ENCODE measurements at regions not wholly inside any gene's neighbourhood (a gene's known extent, or its start where the extent isn't known, plus 50 kb on each side); places are given as distances from the start of the nearest gene placed in this dataset.
"Not testable (repeated sequence)": the region's sequence is repeated elsewhere in the genome, so short reads cannot be mapped to it uniquely, and the experiment has no call there.

DNA sequence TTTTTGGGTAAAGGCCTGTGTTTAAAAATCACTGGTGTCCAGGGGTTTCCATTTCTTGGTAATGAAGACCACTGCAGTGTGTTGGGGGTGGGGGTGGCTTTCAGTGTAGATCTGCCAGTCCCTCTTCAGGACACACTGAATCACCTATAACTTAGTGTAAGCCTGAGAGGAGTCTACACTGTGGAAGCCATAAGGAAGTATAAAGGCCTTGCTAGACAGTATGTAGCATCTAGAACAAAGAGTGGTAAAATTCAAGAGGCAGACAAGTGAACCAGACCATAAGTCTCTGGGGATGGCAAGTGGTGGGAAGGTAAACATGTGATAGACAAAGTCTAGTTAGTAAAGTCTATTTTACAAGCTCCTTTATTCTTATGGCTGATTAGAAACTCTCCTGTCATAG lies 191.8 kb downstream of the CCNG2 start:
- Mint-ChIP-seq H3K36me3 (ENCODE audit: low read depth) (no peaks in the 10 kb centered on the region), H3K27me3 (peaks cover 16% of the 10 kb centered on the region), H3K9me3 (ENCODE audit: low read depth) (no peaks in the 10 kb centered on the region), H3K4me1 (no peaks in the 10 kb centered on the region), H3K27ac (no peak overlapping the region), H3K4me3 (no peak overlapping the region)
- CTCF ChIA-PET: interaction anchor here (1.4 kb wide), 1 partner anchor 11 kb away, joined by 5 read pairs; no protein-coding TSS in a partner anchor
- no peak for ATAC-seq
- no peak for DNase-seq
- intact Hi-C loops (cut with DNase I, micrococcal nuclease): no loop called here
- POLR2A ChIA-PET: no interaction called here

DNA sequence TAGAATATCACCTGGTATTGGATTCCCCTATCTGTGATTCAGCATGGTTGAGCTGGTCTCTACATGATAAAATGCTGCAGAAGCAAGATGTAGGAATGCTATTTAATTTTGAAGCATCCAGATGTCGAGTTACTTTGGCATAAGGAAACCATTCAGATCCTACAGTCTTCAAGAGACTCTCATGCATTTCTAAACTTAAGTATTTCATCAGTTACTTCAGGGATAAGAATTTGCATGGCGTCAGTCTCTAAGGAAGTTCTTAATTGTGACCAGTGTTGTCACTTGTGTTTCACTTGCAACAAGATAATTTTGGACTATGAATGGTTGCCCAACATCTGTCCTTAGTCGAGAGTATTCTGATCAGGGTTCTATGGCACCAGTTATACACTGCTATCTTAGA lies 192.4 kb downstream of the CCNG2 start:
- no peaks in the 10 kb centered on the region for H3K9me3 Mint-ChIP-seq (ENCODE audit: low read depth)
- intact Hi-C loops (cut with DNase I, micrococcal nuclease): no loop called here
- ChIA-PET CTCF (interaction anchor here (1.4 kb wide), 1 partner anchor 10 kb away, joined by 5 read pairs; no protein-coding TSS in a partner anchor), POLR2A (no interaction called here)
- peaks cover 13% of the 10 kb centered on the region for H3K27me3 Mint-ChIP-seq
- DNase-seq (no peak), ATAC-seq (no peak)
- H3K4me1 Mint-ChIP-seq: no peaks in the 10 kb centered on the region
- no peak overlapping the region for H3K27ac Mint-ChIP-seq
- H3K4me3 Mint-ChIP-seq: no peak overlapping the region
- H3K36me3 Mint-ChIP-seq (ENCODE audit: low read depth): no peaks in the 10 kb centered on the region

DNA sequence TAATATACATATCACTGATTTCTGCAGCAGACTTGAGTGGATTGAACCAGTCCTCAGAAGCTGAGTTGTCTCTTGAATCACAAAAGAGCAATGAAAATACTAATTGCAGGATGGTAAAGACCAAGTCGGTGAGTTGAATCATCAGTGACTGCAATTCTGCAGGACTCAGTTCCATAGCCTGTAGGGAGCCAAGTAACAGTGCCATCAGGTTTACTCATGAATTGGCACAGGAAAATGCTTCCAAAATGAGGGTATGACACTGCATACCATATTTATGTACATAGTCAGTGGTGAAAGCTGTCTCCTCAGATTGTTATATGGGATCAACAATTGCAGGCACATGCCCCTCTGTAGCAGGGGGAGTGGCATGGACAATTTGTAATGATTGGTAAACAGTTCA lies 192.8 kb downstream of the CCNG2 start:
- Mint-ChIP-seq H3K27me3 (peaks cover 13% of the 10 kb centered on the region), H3K9me3 (ENCODE audit: low read depth) (no peaks in the 10 kb centered on the region), H3K27ac (no peak overlapping the region), H3K4me1 (no peaks in the 10 kb centered on the region), H3K4me3 (no peak overlapping the region), H3K36me3 (ENCODE audit: low read depth) (no peaks in the 10 kb centered on the region)
- POLR2A ChIA-PET: no interaction called here
- intact Hi-C loops (cut with DNase I, micrococcal nuclease): no loop called here
- ATAC-seq: no peak
- CTCF ChIA-PET: interaction anchor here (0.7 kb wide), 1 partner anchor 114 kb away, joined by 3 read pairs; no protein-coding TSS in a partner anchor
- no peak for DNase-seq

DNA sequence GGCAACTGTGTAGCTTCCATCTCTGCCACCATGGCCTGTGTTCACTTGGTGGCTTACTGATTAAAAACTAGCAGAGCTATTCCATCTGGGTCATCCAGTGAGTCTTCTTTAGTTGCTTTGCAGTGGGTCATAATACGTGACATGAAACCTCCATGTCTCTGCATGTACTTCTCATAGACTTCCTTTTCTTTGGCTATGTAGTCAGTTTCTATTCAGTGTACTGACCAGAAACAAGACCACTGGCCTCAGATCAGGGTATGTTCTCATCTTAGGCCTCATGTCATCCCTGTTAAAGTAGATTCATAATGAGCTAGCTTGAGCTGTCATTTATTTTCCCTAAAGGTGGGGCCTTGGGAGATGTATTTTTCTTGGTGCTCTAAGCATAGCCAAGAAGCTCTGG lies 195.2 kb downstream of the CCNG2 start:
- POLR2A ChIA-PET: no interaction called here
- H3K27ac Mint-ChIP-seq: no peak overlapping the region
- H3K4me1 Mint-ChIP-seq: no peaks in the 10 kb centered on the region
- H3K4me3 Mint-ChIP-seq: no peak overlapping the region
- DNase-seq: no peak
- no peaks in the 10 kb centered on the region for H3K27me3 Mint-ChIP-seq
- intact Hi-C loops (cut with DNase I, micrococcal nuclease): no loop called here
- CTCF ChIA-PET: interaction anchor here (0.6 to 3.0 kb wide), 7 partner anchors 11 to 115 kb away, joined by 3 to 13 read pairs (median 3); no protein-coding TSS in a partner anchor
- H3K9me3 Mint-ChIP-seq (ENCODE audit: low read depth): no peaks in the 10 kb centered on the region
- no peak for ATAC-seq
- no peaks in the 10 kb centered on the region for H3K36me3 Mint-ChIP-seq (ENCODE audit: low read depth)

DNA sequence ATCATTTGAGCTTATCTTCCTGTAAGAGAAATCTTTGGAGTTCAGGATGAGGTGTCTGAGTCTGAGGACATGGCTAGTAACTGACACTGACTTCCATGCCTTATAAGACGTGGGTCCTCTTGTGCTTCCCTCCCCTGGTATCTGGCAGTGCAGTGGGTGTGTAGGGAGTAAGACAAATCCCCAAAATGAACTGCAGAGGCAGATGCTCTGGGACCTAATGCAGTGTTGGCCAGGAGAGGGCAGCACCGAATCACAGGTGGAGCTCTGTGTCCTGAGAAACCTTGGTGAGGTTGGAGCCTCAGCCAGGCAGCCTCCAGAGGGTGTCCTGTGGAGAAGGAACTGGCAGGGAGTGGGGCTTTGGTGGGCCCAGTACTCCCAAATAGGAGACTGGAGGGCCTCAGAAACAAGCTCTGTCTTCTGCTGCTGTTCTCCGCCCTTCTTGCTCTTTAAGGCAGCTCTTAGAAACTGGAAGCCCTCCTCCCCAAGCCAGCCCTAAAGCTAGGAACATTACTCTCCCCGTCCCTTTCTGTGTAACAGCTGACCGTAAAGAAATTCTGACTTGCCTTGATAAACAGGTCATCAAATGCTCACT lies 196.8 kb downstream of the CCNG2 start:
- DNase-seq; H3K4me3 Mint-ChIP-seq; intact Hi-C loops (cut with DNase I, micrococcal nuclease); H3K27ac Mint-ChIP-seq; H3K27me3 Mint-ChIP-seq; H3K9me3 Mint-ChIP-seq (ENCODE audit: low read depth); POLR2A ChIA-PET; H3K36me3 Mint-ChIP-seq (ENCODE audit: low read depth); H3K4me1 Mint-ChIP-seq: not testable (repeated sequence)
- peak; percentile 68 for ATAC-seq
- CTCF ChIA-PET: interaction anchor here (0.6 to 3.0 kb wide), 8 partner anchors 9 to 1071 kb away, joined by 3 to 13 read pairs (median 3); no protein-coding TSS in a partner anchor

DNA sequence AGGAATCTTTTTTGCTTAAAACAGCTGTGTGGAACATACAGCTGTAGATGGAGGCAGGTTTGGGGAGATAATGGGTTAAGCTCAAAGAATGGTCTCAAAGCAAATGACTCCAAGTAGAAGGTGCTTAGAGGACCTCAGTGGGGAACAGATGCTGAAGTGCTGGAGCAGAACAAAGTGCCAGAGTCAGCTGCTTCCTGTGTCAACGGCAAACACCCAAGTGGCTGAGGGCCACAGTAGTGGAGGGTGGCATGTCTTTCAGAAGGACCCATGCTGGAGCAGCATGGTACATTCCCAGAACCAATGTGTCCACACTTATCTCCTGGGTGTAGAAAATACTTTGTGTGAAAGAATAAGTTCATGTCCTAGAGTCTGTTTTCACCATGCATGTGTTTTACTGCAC lies 197.5 kb downstream of the CCNG2 start:
- no peaks in the 10 kb centered on the region for H3K4me1 Mint-ChIP-seq
- no peak for DNase-seq
- no peak overlapping the region for H3K4me3 Mint-ChIP-seq
- POLR2A ChIA-PET: no interaction called here
- no peak for ATAC-seq
- no peaks in the 10 kb centered on the region for H3K9me3 Mint-ChIP-seq (ENCODE audit: low read depth)
- CTCF ChIA-PET: interaction anchor here (0.6 to 3.0 kb wide), 3 partner anchors 8 to 1070 kb away, joined by 3 to 13 read pairs (median 3); no protein-coding TSS in a partner anchor
- H3K27me3 Mint-ChIP-seq: no peaks in the 10 kb centered on the region
- H3K27ac Mint-ChIP-seq: no peak overlapping the region
- intact Hi-C loops (cut with DNase I, micrococcal nuclease): no loop called here
- no peaks in the 10 kb centered on the region for H3K36me3 Mint-ChIP-seq (ENCODE audit: low read depth)

DNA sequence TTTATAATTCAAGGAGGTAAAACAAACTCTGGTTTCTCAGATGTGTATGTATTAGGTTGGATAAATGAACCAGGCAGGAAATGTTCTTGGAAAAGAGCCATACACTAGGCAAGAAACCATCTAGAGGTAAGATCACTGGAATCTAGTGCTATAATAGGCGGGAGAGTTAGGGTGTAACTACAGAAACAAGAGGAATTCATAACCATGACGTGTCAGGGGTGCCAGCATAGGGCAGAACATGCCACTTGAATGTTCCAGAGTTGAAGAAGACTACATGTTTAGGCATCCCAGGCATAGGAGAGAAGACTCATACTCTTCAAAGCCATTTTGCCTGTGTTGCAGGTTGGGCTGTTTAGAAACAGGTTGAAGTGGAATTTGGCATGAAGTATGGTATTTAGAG lies 198.7 kb downstream of the CCNG2 start:
- DNase-seq (no peak), ATAC-seq (no peak)
- ChIA-PET CTCF (interaction anchor here (1.0 kb wide), 2 partner anchors 116 to 117 kb away, joined by 3 to 5 read pairs; no protein-coding TSS in a partner anchor), POLR2A (no interaction called here)
- no peak overlapping the region for H3K27ac Mint-ChIP-seq
- H3K9me3 Mint-ChIP-seq (ENCODE audit: low read depth): no peaks in the 10 kb centered on the region
- no peaks in the 10 kb centered on the region for H3K27me3 Mint-ChIP-seq
- intact Hi-C loops (cut with DNase I, micrococcal nuclease): loop anchor here in 1 of 2 experiments (5.0 kb wide), 1 partner anchor 843 kb away; no protein-coding TSS in a partner anchor
- H3K4me3 Mint-ChIP-seq: no peak overlapping the region
- H3K4me1 Mint-ChIP-seq: no peaks in the 10 kb centered on the region
- H3K36me3 Mint-ChIP-seq (ENCODE audit: low read depth): no peaks in the 10 kb centered on the region

DNA sequence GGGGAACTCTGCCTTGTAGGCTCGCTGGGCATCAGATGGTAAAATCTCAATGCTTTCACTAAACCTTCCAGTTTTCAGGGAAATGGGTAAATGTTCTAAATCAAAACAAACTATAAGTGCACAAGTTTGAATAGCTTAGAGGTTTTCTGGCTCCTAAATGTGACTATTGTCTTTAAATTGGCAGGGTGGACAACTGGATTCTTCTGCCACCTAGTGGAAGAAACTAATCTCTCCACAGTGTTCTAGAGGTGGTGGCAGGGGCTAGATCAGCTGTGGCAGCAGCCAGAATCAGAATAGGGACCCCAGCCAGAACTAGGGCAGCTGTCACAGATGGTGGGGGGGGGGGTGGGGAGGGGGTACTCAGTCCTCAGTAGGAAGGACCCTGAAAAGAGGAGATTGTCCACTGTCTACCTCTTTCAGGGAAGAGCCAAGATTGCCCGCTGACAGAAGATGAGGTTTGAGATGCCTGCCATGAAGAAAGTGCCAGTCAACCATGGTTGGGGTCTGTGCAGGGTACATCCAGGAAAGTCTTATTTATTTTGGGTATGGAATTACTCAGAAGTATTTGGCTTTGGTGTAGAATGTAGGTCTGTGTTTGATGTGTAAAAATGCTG lies 201.4 kb downstream of the CCNG2 start:
- no peak overlapping the region for H3K4me3 Mint-ChIP-seq
- intact Hi-C loops (cut with DNase I, micrococcal nuclease): loop anchor here (1.0 to 5.0 kb wide), 2 partner anchors 118 to 846 kb away; no protein-coding TSS in a partner anchor
- no peaks in the 10 kb centered on the region for H3K36me3 Mint-ChIP-seq (ENCODE audit: low read depth)
- no peaks in the 10 kb centered on the region for H3K9me3 Mint-ChIP-seq (ENCODE audit: low read depth)
- ChIA-PET POLR2A (no interaction called here), CTCF (interaction anchor here (0.8 to 6.3 kb wide), 16 partner anchors 10 to 928 kb away, joined by 3 to 59 read pairs (median 4); partner anchors contain the start of gene CXCL13)
- peak; percentile 10 for DNase-seq
- no peak overlapping the region for H3K27ac Mint-ChIP-seq
- peak; percentile 42 for ATAC-seq
- H3K27me3 Mint-ChIP-seq: no peaks in the 10 kb centered on the region
- no peaks in the 10 kb centered on the region for H3K4me1 Mint-ChIP-seq

DNA sequence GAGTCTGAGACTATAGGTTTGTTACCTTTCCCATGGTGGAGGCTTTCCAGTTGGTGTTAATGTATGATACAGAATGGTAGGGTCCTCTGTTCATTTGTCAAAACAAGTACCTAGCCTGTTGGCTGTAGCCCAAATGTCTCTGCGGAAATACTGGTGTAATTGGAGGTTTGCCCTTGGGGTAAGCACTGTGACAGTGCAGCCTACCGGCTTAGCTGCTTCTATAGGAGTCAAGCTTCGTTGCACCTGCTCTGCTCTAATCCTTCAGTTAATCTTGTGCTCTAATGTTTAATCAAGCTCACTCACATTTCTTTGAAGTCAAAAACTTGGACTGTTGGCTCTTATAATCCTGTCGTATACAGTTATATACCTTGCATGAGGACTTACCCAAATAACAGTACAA lies 203.4 kb downstream of the CCNG2 start:
- Mint-ChIP-seq H3K27ac (no peak overlapping the region), H3K27me3 (no peaks in the 10 kb centered on the region), H3K36me3 (ENCODE audit: low read depth) (no peaks in the 10 kb centered on the region), H3K9me3 (ENCODE audit: low read depth) (no peaks in the 10 kb centered on the region), H3K4me3 (no peak overlapping the region), H3K4me1 (no peaks in the 10 kb centered on the region)
- intact Hi-C loops (cut with DNase I, micrococcal nuclease): no loop called here
- ChIA-PET CTCF (interaction anchor here (0.7 to 6.3 kb wide), 4 partner anchors 21 to 629 kb away, joined by 3 to 59 read pairs (median 4); no protein-coding TSS in a partner anchor), POLR2A (no interaction called here)
- DNase-seq (no peak), ATAC-seq (no peak)

DNA sequence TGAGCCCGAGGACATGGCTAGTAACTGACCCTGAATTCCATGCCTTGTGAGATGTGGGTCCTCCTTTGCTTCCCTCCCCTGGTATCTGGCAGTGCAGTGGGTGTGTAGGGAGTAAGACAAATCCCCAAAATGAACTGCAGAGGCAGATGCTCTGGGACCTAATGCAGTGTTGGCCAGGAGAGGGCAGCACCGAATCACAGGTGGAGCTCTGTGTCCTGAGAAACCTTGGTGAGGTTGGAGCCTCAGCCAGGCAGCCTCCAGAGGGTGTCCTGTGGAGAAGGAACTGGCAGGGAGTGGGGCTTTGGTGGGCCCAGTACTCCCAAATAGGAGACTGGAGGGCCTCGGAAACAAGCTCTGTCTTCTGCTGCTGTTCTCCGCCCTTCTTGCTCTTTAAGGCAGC lies 209.9 kb downstream of the CCNG2 start:
- intact Hi-C loops (cut with DNase I, micrococcal nuclease): loop anchor here (1.0 to 5.0 kb wide), 4 partner anchors 65 to 251 kb away; no protein-coding TSS in a partner anchor
- ATAC-seq: peak; percentile 78
- H3K4me1 Mint-ChIP-seq; H3K4me3 Mint-ChIP-seq; DNase-seq; H3K36me3 Mint-ChIP-seq (ENCODE audit: low read depth); H3K9me3 Mint-ChIP-seq (ENCODE audit: low read depth); POLR2A ChIA-PET; H3K27me3 Mint-ChIP-seq; H3K27ac Mint-ChIP-seq: not testable (repeated sequence)
- CTCF ChIA-PET: interaction anchor here (0.6 to 2.0 kb wide), 10 partner anchors 14 to 291 kb away, joined by 3 to 14 read pairs (median 4); no protein-coding TSS in a partner anchor

DNA sequence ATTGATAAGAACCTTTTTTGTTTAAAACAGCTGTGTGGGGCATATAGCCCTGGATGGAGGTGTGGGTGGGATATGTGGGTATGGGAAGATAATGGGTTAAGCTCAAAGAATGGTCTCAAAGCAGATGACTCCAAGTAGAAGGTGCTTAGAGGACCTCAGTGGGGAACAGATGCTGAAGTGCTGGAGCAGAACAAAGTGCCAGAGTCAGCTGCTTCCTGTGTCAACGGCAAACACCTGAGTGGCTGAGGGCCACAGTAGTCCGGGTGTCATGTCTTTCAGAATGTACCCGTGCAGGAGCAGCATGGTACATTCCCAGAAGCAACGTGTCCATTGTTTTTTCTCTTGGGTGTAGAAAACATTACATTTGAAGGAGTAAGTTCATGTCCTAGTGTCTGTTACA lies 210.6 kb downstream of the CCNG2 start:
- H3K27me3 Mint-ChIP-seq: no peaks in the 10 kb centered on the region
- CTCF ChIA-PET: interaction anchor here (0.7 to 1.2 kb wide), 6 partner anchors 10 to 249 kb away, joined by 3 to 6 read pairs (median 4); no protein-coding TSS in a partner anchor

DNA sequence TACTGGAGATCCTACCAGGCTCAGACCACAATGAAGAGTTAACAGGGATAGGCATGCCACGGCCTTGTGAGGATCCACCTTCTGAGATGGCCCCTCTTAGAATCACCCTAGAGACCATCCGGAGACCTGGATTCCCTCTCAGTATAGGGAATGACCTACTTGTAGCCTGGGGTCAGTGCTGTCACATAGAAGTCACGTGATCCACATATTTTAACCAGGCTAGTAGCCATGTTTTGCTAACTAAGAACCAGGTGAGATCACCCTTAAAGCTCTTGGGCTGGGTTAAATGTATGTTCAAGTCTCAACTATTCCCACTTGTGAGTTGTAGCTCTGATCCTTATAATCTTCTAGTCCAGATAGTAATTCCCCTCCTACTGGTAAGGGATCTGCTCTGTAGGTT lies 215.4 kb downstream of the CCNG2 start:
- intact Hi-C loops (cut with DNase I, micrococcal nuclease): no loop called here
- Mint-ChIP-seq H3K4me3 (no peak overlapping the region), H3K27ac (no peak overlapping the region), H3K27me3 (no peaks in the 10 kb centered on the region), H3K36me3 (ENCODE audit: low read depth) (no peaks in the 10 kb centered on the region), H3K9me3 (ENCODE audit: low read depth) (no peaks in the 10 kb centered on the region), H3K4me1 (no peaks in the 10 kb centered on the region)
- DNase-seq: no peak
- CTCF ChIA-PET: interaction anchor here (1.0 to 1.8 kb wide), 5 partner anchors 16 to 228 kb away, joined by 3 to 7 read pairs (median 4); no protein-coding TSS in a partner anchor
- ATAC-seq: no peak
- POLR2A ChIA-PET: no interaction called here

More for the DNA sequence above, 210.6 kb downstream of the CCNG2 start:
- Mint-ChIP-seq H3K36me3 (ENCODE audit: low read depth) (no peaks in the 10 kb centered on the region), H3K4me3 (no peak overlapping the region), H3K9me3 (ENCODE audit: low read depth) (no peaks in the 10 kb centered on the region), H3K4me1 (no peaks in the 10 kb centered on the region), H3K27ac (no peak overlapping the region)
- POLR2A ChIA-PET: no interaction called here
- no peak for ATAC-seq
- DNase-seq: no peak
- intact Hi-C loops (cut with DNase I, micrococcal nuclease): loop anchor here (5.0 kb wide), 3 partner anchors 65 to 250 kb away; no protein-coding TSS in a partner anchor
